HG02943 (cell line): ENCODE measurements at regions not wholly inside any gene's neighbourhood (a gene's known extent, or its start where the extent isn't known, plus 50 kb on each side); places are given as distances from the start of the nearest gene placed in this dataset.
"Not testable (repeated sequence)": the region's sequence is repeated elsewhere in the genome, so short reads cannot be mapped to it uniquely, and the experiment has no call there.

Experiments used
- ATAC-seq: cut with Tn5 transposase; IDR thresholded peaks from one replicate; pipeline ENCODE4 v1.9.1; 2021; ENCODE audit warnings: mild to moderate bottlenecking, low read depth, moderate library complexity; ENCODE audit not compliant: unreplicated experiment

DNA sequence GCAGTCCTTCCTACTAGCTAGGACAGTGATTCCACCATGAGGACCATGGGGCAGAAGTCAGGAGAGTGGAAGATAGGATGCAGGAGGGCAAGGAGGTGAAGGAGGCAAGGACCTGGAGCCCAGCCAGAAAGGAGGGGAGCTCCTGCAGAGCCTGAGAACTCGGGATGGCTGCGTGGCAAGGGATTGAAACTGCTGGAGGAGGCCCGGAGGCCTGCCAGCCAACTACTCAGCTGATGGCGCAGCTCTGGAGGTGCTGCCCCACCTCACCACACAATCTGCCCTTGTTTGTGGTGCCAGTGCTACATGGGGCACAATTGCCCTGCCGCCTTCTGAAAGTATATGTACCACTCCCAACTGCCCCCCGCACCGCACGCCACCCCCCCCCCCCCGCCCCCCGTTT, 307.3 kb upstream of the CHRNA7 start:
- not testable (repeated sequence) for ATAC-seq

GRCh38 chr15:31724903-31725302, 305.4 kb upstream of the CHRNA7 start:
- not testable (repeated sequence) for ATAC-seq

DNA sequence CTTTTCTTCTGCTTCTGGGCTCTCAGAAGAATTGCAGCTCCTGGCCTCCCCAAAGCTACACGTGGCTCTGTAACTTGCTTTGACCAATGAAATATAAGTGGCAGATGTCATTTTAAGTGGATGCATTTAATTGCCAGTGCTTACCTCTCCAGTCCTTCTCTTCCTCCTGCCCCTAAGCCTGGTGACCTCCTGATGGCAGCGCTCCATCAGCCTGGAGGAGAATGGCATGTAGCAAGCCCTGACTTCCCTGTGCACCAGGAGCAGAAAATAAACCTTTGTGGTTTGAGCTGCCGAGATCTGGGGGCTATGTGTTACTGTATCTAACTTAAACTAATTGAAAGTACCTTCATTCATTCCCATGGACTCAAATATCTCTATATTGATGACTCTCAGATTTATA, 304.7 kb upstream of the CHRNA7 start:
- not testable (repeated sequence) for ATAC-seq

- no peak for ATAC-seq
Observed at GRCh38 chr15:31727612-31728011, 302.7 kb upstream of the CHRNA7 start.

GRCh38 chr15:31732726-31733125, 297.6 kb upstream of the CHRNA7 start:
- no peak for ATAC-seq

DNA sequence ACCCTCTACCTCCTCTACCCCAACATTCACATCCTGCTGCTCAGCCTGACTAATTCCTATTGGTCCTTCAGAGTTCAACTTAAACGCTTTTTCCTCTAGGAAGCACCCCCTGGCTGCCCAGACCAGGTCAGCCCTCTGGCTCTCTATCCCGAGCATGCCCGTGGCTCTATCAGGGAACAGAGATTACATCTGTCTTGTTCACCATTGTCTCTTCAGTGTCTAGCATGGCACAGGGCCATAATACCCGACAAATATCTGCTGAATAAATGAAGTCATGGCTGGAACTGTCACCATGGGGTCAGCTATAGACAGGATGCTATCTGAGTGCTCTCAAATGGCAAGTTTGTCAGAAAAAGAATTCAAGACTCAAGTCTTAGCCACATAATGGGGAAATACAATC, 296.9 kb upstream of the CHRNA7 start:
- no peak for ATAC-seq

GRCh38 chr15:31740203-31740602, 290.1 kb upstream of the CHRNA7 start:
- ATAC-seq: no peak

GRCh38 chr15:31745841-31746240, 284.5 kb upstream of the CHRNA7 start:
- no peak for ATAC-seq

- ATAC-seq: no peak
Observed at GRCh38 chr15:31752065-31752762, 278.1 kb upstream of the CHRNA7 start.

- ATAC-seq: no peak
Observed at GRCh38 chr15:31752905-31753304, 277.4 kb upstream of the CHRNA7 start.

DNA sequence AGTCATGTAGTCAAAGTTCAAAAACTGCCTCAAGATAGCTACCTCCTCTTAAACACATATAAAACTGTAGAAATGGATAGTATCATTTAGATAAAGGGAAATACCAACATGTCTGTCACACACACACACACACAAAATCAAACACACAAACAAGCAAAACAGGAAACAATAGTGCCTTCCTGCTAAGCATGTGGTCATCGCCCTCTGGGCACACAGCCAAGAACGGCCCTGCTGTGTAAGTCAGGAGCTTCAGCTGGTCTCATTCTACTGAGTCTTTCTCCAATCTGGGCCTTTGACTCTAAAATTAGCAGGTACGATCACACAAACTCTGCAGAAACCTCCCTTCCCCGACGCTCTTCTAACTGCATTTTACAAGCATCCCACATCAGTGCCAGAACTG, 272.2 kb upstream of the CHRNA7 start:
- no peak for ATAC-seq

- no peak for ATAC-seq
Observed at GRCh38 chr15:31768055-31768454, 262.3 kb upstream of the CHRNA7 start.

DNA sequence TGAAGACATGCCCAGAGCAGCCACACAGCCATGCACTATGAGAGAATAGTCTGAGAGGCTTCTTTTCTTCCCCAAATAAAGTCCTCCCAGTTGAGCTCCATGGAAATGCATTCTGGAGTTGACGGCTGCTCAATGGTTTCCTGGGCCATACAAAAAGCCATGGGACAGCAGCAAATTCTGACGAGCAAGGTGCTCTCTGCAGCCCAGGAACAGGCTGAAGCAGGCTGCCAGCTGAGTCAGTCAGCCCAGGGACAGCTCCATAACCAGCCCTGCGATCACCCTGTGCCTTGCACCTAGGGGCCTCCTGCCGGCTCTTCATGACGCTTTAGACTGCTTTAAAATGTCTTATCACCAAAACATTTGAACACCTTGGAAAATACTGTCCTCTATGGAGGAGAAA, 256.3 kb upstream of the CHRNA7 start:
- ATAC-seq: no peak

- ATAC-seq: no peak
Observed at GRCh38 chr15:31776039-31776438, 254.3 kb upstream of the CHRNA7 start.

DNA sequence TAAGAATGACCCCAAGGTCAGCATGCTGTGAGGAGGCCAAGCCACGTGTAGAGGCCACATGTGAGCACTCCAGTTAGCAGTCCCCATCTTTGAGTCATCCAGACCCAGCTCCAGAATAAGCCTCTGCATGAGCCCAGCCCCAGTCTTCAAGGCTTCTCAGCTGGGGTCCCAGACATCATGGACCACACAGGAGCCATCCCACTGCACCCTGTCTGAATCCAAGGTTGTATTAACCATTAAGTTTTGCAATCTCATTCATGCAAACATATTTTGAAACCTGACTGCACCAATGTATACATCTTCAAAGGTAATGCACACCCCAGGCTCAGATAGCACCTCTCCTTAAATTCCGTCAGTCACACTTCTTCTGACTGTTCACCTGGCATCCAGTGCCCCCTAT, 249.1 kb upstream of the CHRNA7 start:
- ATAC-seq: no peak

- ATAC-seq: no peak
Observed at GRCh38 chr15:31782016-31782783, 248.1 kb upstream of the CHRNA7 start.

- ATAC-seq: no peak
Observed at GRCh38 chr15:31782951-31783350, 247.4 kb upstream of the CHRNA7 start.

DNA sequence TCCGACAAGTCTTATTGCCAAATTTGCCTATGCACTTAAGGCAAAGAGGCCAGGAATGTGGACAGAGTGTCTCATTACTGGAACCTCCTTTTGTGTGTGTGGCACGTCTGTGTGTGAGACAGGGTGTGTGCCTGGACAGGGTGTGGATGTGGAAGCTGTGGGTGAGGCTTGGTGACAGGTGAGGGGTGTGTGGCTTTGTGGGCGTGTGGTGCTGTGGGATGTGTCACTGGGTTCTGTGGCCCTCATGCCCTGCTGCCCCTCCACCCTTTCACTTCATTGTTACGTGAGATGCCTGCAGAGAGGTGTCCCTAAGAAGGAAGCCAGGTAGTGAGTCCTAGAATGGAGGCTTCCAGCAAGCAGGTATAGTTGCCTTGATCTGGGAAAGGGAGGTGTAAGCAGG, 244.0 kb upstream of the CHRNA7 start:
- ATAC-seq: no peak

GRCh38 chr15:31788104-31788503, 242.2 kb upstream of the CHRNA7 start:
- ATAC-seq: no peak

DNA sequence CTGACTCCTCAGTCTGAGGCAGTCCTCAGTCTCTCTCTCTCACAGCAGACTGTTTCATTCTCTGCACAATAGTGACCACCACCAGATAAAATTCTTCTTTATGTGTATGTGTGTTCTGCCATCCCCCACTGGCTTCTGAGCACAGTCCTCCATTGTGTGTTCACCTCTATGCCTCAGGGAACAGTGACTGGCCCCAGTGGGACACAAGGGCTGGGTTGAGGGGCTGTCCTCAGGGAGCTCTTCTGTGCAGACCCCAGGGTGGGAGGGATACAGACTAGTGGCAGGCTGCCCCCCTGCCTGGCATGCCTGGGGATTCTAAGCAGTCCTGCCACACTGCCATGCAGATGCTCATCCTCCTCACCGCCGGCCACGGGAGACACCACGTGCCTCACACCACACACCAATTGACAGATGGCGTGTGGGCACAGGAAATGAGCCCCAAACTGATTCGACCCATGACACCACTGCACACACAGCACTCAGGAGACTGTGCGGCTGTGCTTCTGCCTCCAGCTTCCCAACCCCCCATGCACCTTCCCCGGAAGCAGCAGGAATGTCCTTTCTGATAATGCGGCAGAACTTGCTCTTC, 237.6 kb upstream of the CHRNA7 start:
- ATAC-seq: no peak

GRCh38 chr15:31799319-31799714, 231.0 kb upstream of the CHRNA7 start:
- ATAC-seq: no peak
